ENCODE measurements at regions not wholly inside any gene's neighbourhood (a gene's known extent, or its start where the extent isn't known, plus 50 kb on each side); places are given as distances from the start of the nearest gene placed in this dataset.

DNA sequence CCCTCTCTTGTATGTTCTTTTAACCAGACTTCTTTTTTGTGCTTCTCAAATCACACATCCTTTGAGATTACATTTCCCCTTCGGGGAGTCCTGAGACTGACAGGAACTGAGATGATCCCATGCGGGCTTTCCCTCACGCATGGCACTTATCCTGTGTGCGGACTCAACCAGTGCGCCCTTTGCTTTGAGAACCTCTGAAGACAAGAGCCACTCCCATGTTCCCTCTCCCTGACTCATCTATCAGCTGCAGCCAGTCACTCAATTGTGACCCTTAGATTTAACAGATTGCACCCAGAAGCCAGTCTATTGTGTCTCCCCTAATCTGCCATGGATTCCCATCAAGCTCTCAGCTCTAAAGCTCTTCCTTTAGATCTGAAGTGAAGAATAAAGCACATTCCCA is 353.9 kb upstream of the MEOX2 start:
- no peaks in the 10 kb centered on the region for H3K9me2 ChIP-seq (replicated peaks; ENCODE audit: low read depth, low read length)
- H3K79me2 ChIP-seq (ENCODE audit: insufficient read depth, low read length) = no peaks in the 10 kb centered on the region
- no peaks in the 10 kb centered on the region for H3K27me3 ChIP-seq (ENCODE audit: insufficient read depth, low read length, poor library complexity, severe bottlenecking)
- no peak overlapping the region for H3K9ac ChIP-seq (ENCODE audit: low read depth, low read length, poor library complexity, severe bottlenecking)
- H3K9me3 ChIP-seq (ENCODE audit: insufficient read depth, low read depth, low read length) = no peaks in the 10 kb centered on the region
- 0 out of 2 replicates have a peak overlapping the region, but pooled peaks have one; percentile 26 for H2AFZ ChIP-seq (ENCODE audit: low read length)
- H3K36me3 ChIP-seq (ENCODE audit: insufficient read depth, low read length) = no peaks in the 10 kb centered on the region
- no peaks in the 10 kb centered on the region for H4K20me1 ChIP-seq (ENCODE audit: insufficient read depth, low read length, poor library complexity, severe bottlenecking)
- H3K4me1 ChIP-seq (ENCODE audit: insufficient read depth, low read length, poor library complexity, severe bottlenecking) = peaks cover 5% of the 10 kb centered on the region
- H3K4me2 ChIP-seq (ENCODE audit: low read depth, low read length, poor library complexity, severe bottlenecking) = no peak overlapping the region
- no peak overlapping the region for H3K4me3 ChIP-seq (ENCODE audit: low read length, poor library complexity, severe bottlenecking)
- H3F3A ChIP-seq (ENCODE audit: low read depth) = no peaks in the 10 kb centered on the region
- TF ChIP-seq, protein P1, sequence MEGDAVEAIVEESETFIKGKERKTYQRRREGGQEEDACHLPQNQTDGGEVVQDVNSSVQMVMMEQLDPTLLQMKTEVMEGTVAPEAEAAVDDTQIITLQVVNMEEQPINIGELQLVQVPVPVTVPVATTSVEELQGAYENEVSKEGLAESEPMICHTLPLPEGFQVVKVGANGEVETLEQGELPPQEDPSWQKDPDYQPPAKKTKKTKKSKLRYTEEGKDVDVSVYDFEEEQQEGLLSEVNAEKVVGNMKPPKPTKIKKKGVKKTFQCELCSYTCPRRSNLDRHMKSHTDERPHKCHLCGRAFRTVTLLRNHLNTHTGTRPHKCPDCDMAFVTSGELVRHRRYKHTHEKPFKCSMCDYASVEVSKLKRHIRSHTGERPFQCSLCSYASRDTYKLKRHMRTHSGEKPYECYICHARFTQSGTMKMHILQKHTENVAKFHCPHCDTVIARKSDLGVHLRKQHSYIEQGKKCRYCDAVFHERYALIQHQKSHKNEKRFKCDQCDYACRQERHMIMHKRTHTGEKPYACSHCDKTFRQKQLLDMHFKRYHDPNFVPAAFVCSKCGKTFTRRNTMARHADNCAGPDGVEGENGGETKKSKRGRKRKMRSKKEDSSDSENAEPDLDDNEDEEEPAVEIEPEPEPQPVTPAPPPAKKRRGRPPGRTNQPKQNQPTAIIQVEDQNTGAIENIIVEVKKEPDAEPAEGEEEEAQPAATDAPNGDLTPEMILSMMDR (conservative IDR thresholded peaks at IDR 0.05; ENCODE audit: low read length) = no peak
- TF ChIP-seq EZH2phosphoT487 (IDR thresholded peaks at IDR 0.05; ENCODE audit: borderline replicate concordance) = no peak

- H3K9me3 ChIP-seq (ENCODE audit: insufficient read depth, low read depth, low read length) = no peaks in the 10 kb centered on the region
- TF ChIP-seq, protein P1 (conservative IDR thresholded peaks at IDR 0.05; ENCODE audit: low read length) = no peak
- no peak for TF ChIP-seq EZH2phosphoT487 (IDR thresholded peaks at IDR 0.05; ENCODE audit: borderline replicate concordance)
- H3K4me3 ChIP-seq (ENCODE audit: low read length, poor library complexity, severe bottlenecking) = no peak overlapping the region
- H3K9me2 ChIP-seq (replicated peaks; ENCODE audit: low read depth, low read length) = no peaks in the 10 kb centered on the region
- H2AFZ ChIP-seq (ENCODE audit: low read length) = no peak overlapping the region
- peaks cover 6% of the 10 kb centered on the region for H3K4me1 ChIP-seq (ENCODE audit: insufficient read depth, low read length, poor library complexity, severe bottlenecking)
- no peaks in the 10 kb centered on the region for H3K79me2 ChIP-seq (ENCODE audit: insufficient read depth, low read length)
- no peaks in the 10 kb centered on the region for H4K20me1 ChIP-seq (ENCODE audit: insufficient read depth, low read length, poor library complexity, severe bottlenecking)
- H3K36me3 ChIP-seq (ENCODE audit: insufficient read depth, low read length) = no peaks in the 10 kb centered on the region
- H3K9ac ChIP-seq (ENCODE audit: low read depth, low read length, poor library complexity, severe bottlenecking) = no peak overlapping the region
- H3K4me2 ChIP-seq (ENCODE audit: low read depth, low read length, poor library complexity, severe bottlenecking) = no peak overlapping the region
- H3K27me3 ChIP-seq (ENCODE audit: insufficient read depth, low read length, poor library complexity, severe bottlenecking) = no peaks in the 10 kb centered on the region
- no peaks in the 10 kb centered on the region for H3F3A ChIP-seq (ENCODE audit: low read depth)
Measured at GRCh38 chr7:16038906-16039305, 352.4 kb upstream of the MEOX2 start.

DNA sequence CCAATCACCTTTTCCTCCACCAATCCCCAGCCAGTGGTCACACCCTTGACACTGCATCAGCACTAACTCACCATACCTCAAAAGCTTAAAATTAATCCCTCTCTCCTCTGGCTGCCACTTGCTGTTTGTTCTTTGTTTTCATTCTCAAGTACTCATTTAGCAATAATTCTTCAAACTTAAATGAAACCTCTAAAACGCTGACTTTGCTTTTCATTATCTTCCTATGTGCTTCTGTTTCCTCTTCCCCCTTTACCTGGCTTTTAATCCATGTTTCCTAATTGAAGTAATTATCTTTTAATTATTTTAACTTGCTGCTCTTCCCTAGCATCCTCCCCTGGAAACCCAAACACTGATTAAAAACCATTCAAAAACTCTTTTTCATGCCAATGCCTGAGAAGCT is 348.9 kb upstream of the MEOX2 start:
- no peaks in the 10 kb centered on the region for H3K27me3 ChIP-seq (ENCODE audit: insufficient read depth, low read length, poor library complexity, severe bottlenecking)
- TF ChIP-seq EZH2phosphoT487 (IDR thresholded peaks at IDR 0.05; ENCODE audit: borderline replicate concordance) = no peak
- TF ChIP-seq, protein P1 (conservative IDR thresholded peaks at IDR 0.05; ENCODE audit: low read length) = no peak
- H3F3A ChIP-seq (ENCODE audit: low read depth) = no peaks in the 10 kb centered on the region
- no peak overlapping the region for H3K4me2 ChIP-seq (ENCODE audit: low read depth, low read length, poor library complexity, severe bottlenecking)
- H3K36me3 ChIP-seq (ENCODE audit: insufficient read depth, low read length) = no peaks in the 10 kb centered on the region
- no peak overlapping the region for H2AFZ ChIP-seq (ENCODE audit: low read length)
- H3K9me2 ChIP-seq (replicated peaks; ENCODE audit: low read depth, low read length) = no peaks in the 10 kb centered on the region
- no peak overlapping the region for H3K9ac ChIP-seq (ENCODE audit: low read depth, low read length, poor library complexity, severe bottlenecking)
- no peaks in the 10 kb centered on the region for H4K20me1 ChIP-seq (ENCODE audit: insufficient read depth, low read length, poor library complexity, severe bottlenecking)
- no peaks in the 10 kb centered on the region for H3K9me3 ChIP-seq (ENCODE audit: insufficient read depth, low read depth, low read length)
- H3K79me2 ChIP-seq (ENCODE audit: insufficient read depth, low read length) = no peaks in the 10 kb centered on the region
- H3K4me1 ChIP-seq (ENCODE audit: insufficient read depth, low read length, poor library complexity, severe bottlenecking) = peaks cover 6% of the 10 kb centered on the region
- no peak overlapping the region for H3K4me3 ChIP-seq (ENCODE audit: low read length, poor library complexity, severe bottlenecking)
